PC-9 (cell line): ENCODE measurements at regions not wholly inside any gene's neighbourhood (a gene's known extent, or its start where the extent isn't known, plus 50 kb on each side); places are given as distances from the start of the nearest gene placed in this dataset.

Source experiments
- BruUV-seq: library from RNA; stranded (reverse); fragments of 400-500 nt; replicated peaks from 2 replicates; lab custom pipeline; 2021; lab: Mats Ljungman, UMichigan
- CTCF ChIA-PET: fragments of 300-600 bp; sonication (Branson Sonifier 250); formaldehyde crosslinking; loops from one replicate; lab custom pipeline; 2022; ENCODE audit warnings: antibody characterized with exemption; lab: Charles Lee
- POLR2A ChIA-PET: fragments of 300-600 bp; sonication (Branson Sonifier 250); formaldehyde crosslinking; loops from one replicate; lab custom pipeline; 2022; ENCODE audit warnings: antibody characterized with exemption; ENCODE audit not compliant: unreplicated experiment; lab: Charles Lee
- DNase-seq, 2 experiments: peaks; one replicate each; pipeline versions ENCODE4 v3.0.0 to v3.0.0-alpha.2; 2015 to 2022; ENCODE audit warnings: mixed read lengths in 1 of 2
- H2AFZ ChIP-seq: fragments of 200-600 bp; sonication (generic); 2 replicates; pipeline ENCODE4 v1.8.1; 2017; ENCODE audit warnings: antibody characterized with exemption
- H3F3A ChIP-seq: fragments of 200-600 bp; sonication (generic); 2 replicates; pipeline ENCODE4 v1.8.1; 2017; ENCODE audit warnings: antibody characterized with exemption, mild to moderate bottlenecking, low read depth; ENCODE audit not compliant: insufficient read depth
- H3K27ac ChIP-seq: fragments of 200-600 bp; sonication (generic); 2 replicates; pipeline ENCODE4 v1.6.1; 2016; ENCODE audit warnings: mixed run types
- H3K27me3 ChIP-seq: fragments of 200-600 bp; sonication (generic); 2 replicates; pipeline ENCODE4 v1.6.1; 2016; ENCODE audit warnings: low read depth, mixed run types; ENCODE audit not compliant: insufficient read depth
- H3K36me3 ChIP-seq: fragments of 200-600 bp; sonication (generic); 2 replicates; pipeline ENCODE4 v1.6.1; 2016; ENCODE audit warnings: low read depth, mixed run types
- H3K4me1 ChIP-seq: fragments of 200-600 bp; sonication (generic); replicated peaks from 2 replicates; pipeline ENCODE4 v1.6.1; 2016; ENCODE audit warnings: mixed run types; ENCODE audit not compliant: insufficient read depth
- H3K4me2 ChIP-seq: fragments of 200-600 bp; sonication (generic); 2 replicates; pipeline ENCODE4 v1.6.1; 2017; ENCODE audit warnings: mixed run types
- H3K4me3 ChIP-seq: fragments of 200-600 bp; sonication (generic); 2 replicates; pipeline ENCODE4 v1.6.1; 2016; ENCODE audit warnings: mixed run types
- H3K79me2 ChIP-seq: fragments of 200-600 bp; sonication (generic); 2 replicates; pipeline ENCODE4 v1.6.1; 2017; ENCODE audit warnings: low read depth, mixed run types
- H3K9me2 ChIP-seq: fragments of 200-600 bp; sonication (generic); 2 replicates; pipeline ENCODE4 v1.8.1; 2017; ENCODE audit warnings: mild to moderate bottlenecking; ENCODE audit not compliant: insufficient read depth
- H3K9me3 ChIP-seq: fragments of 200-600 bp; sonication (generic); 2 replicates; pipeline ENCODE4 v1.8.1; 2016; ENCODE audit warnings: low read depth; ENCODE audit not compliant: insufficient read depth
- H4K20me1 ChIP-seq: fragments of 200-600 bp; sonication (generic); 2 replicates; pipeline ENCODE4 v1.8.1; 2017; ENCODE audit not compliant: insufficient read depth
- CTCF ChIP-seq: fragments of 200-600 bp; sonication (generic); conservative IDR thresholded peaks from 2 replicates; pipeline ENCODE4 v1.6.1; 2017; ENCODE audit warnings: mixed run types, antibody characterized with exemption, mild to moderate bottlenecking, moderate library complexity
- EZH2 ChIP-seq: fragments of 200-600 bp; sonication (generic); IDR thresholded peaks from 2 replicates; pipeline ENCODE4 v1.8.0; 2017; ENCODE audit warnings: antibody characterized with exemption, low read depth
- intact Hi-C: fragments of 100-400 bp; cut with micrococcal nuclease; formaldehyde crosslinking; loops from one replicate; pipeline ENCODE4 v1.10.0; 2022; ENCODE audit not compliant: unreplicated experiment

DNA sequence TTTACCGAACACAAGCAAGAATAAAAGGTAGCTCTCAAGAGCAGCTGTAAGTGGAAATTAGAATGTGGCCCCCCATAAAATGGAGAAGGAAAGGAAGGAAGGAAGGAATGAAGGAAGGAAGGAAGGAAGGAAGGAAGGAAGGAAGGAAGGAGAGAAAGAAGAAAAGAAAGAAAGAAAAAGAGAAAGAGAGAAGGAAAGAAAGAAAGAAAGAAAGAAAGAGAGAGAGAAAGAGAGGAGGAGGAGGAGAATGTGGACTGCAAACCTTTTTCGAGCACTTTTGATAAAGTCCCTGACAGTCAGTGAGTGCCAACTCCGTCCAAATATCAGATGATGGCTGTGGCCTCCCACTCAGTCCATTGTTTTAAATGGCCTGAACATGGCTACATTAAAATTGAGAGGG lies 53.8 kb upstream of the SNX2 start:
- no peak for DNase-seq
- Histone ChIP-seq H3K4me1 (no peaks in the 10 kb centered on the region), H3K27me3 (no peaks in the 10 kb centered on the region), H3K4me2 (no peak overlapping the region), H3K4me3 (no peak overlapping the region), H4K20me1 (no peaks in the 10 kb centered on the region), H3K9me3 (no peaks in the 10 kb centered on the region), H3K36me3 (no peaks in the 10 kb centered on the region), H3K79me2 (no peaks in the 10 kb centered on the region), H3F3A (no peaks in the 10 kb centered on the region), H3K27ac (no peak overlapping the region), H3K9me2 (no peaks in the 10 kb centered on the region), H2AFZ (no peak overlapping the region)
- intact Hi-C loops = no loop called here
- POLR2A ChIA-PET = no interaction called here
- no TSS peak for BruUV-seq
- CTCF ChIA-PET = no interaction called here
- TF ChIP-seq EZH2 (no peak), CTCF (no peak)

GRCh38 chr5:122722341-122722740 lies 52.5 kb upstream of the SNX2 start:
- CTCF ChIA-PET = no interaction called here
- H3K79me2 ChIP-seq = no peaks in the 10 kb centered on the region

GRCh38 chr5:122723606-122724352 lies 51.1 kb upstream of the SNX2 start:
- Histone ChIP-seq H3K4me2 (0 out of 2 replicates have a peak overlapping the region, but pooled peaks have one; percentile 20), H3K9me2 (no peaks in the 10 kb centered on the region), H3K36me3 (no peaks in the 10 kb centered on the region), H3K4me1 (peaks cover 6% of the 10 kb centered on the region; the same call in 1 of the 2 replicates), H3K9me3 (no peaks in the 10 kb centered on the region), H3K79me2 (no peaks in the 10 kb centered on the region), H3K4me3 (no peak overlapping the region), H4K20me1 (no peaks in the 10 kb centered on the region), H3K27ac (no peak overlapping the region), H3F3A (no peaks in the 10 kb centered on the region), H2AFZ (no peak overlapping the region), H3K27me3 (no peaks in the 10 kb centered on the region)
- BruUV-seq = no TSS peak
- POLR2A ChIA-PET = no interaction called here
- no peak for DNase-seq
- no peak for TF ChIP-seq CTCF
- no peak for TF ChIP-seq EZH2
- CTCF ChIA-PET = no interaction called here
- intact Hi-C loops = no loop called here

More at GRCh38 chr5:122722341-122722740, 52.5 kb upstream of the SNX2 start:
- TF ChIP-seq EZH2 (no peak), CTCF (no peak)
- BruUV-seq = no TSS peak
- H3K9me2 ChIP-seq = no peaks in the 10 kb centered on the region
- no peaks in the 10 kb centered on the region for H3K27me3 ChIP-seq
- no peak overlapping the region for H3K4me2 ChIP-seq
- POLR2A ChIA-PET = no interaction called here
- no peak overlapping the region for H3K27ac ChIP-seq
- no peaks in the 10 kb centered on the region for H3K36me3 ChIP-seq
- H4K20me1 ChIP-seq = no peaks in the 10 kb centered on the region
- H3K9me3 ChIP-seq = no peaks in the 10 kb centered on the region
- H3F3A ChIP-seq = no peaks in the 10 kb centered on the region
- H3K4me1 ChIP-seq = peaks cover 6% of the 10 kb centered on the region; the same call in 1 of the 2 replicates
- H2AFZ ChIP-seq = no peak overlapping the region
- no peak for DNase-seq
- no peak overlapping the region for H3K4me3 ChIP-seq
- intact Hi-C loops = no loop called here
